HG02973 (cell line): ENCODE measurements at regions not wholly inside any gene's neighbourhood (a gene's known extent, or its start where the extent isn't known, plus 50 kb on each side); places are given as distances from the start of the nearest gene placed in this dataset.

Experiments
- ATAC-seq: cut with Tn5 transposase; IDR thresholded peaks from one replicate; pipeline ENCODE4 v1.9.1; 2021; ENCODE audit warnings: moderate library complexity; ENCODE audit not compliant: unreplicated experiment

GRCh38 chr14:71525663-71526221 is 406.5 kb upstream of the RGS6 start:
- ATAC-seq = no peak

- no peak for ATAC-seq
These were observed 405.8 kb upstream of the RGS6 start for GRCh38 chr14:71526388-71526787.

GRCh38 chr14:71527838-71528237 is 404.4 kb upstream of the RGS6 start:
- ATAC-seq = no peak

- ATAC-seq = no peak
These were observed 402.4 kb upstream of the RGS6 start for GRCh38 chr14:71529848-71530247.

GRCh38 chr14:71532344-71532743 is 399.9 kb upstream of the RGS6 start:
- no peak for ATAC-seq

GRCh38 chr14:71532790-71533189 is 399.4 kb upstream of the RGS6 start:
- no peak for ATAC-seq

GRCh38 chr14:71533390-71533789 is 398.8 kb upstream of the RGS6 start:
- no peak for ATAC-seq

GRCh38 chr14:71533800-71534199 is 398.4 kb upstream of the RGS6 start:
- ATAC-seq = no peak

GRCh38 chr14:71534506-71534905 is 397.7 kb upstream of the RGS6 start:
- no peak for ATAC-seq

- ATAC-seq = no peak
These were observed 396.1 kb upstream of the RGS6 start for GRCh38 chr14:71536015-71536740.

GRCh38 chr14:71536927-71537772 is 395.1 kb upstream of the RGS6 start:
- no peak for ATAC-seq

- no peak for ATAC-seq
These were observed 393.9 kb upstream of the RGS6 start for GRCh38 chr14:71538288-71538687.

- ATAC-seq = no peak
These were observed 393.1 kb upstream of the RGS6 start for GRCh38 chr14:71538938-71539649.

- ATAC-seq = no peak
These were observed 392.5 kb upstream of the RGS6 start for GRCh38 chr14:71539650-71540285.

- no peak for ATAC-seq
These were observed 391.0 kb upstream of the RGS6 start for GRCh38 chr14:71541271-71541670.

- ATAC-seq = no peak
These were observed 390.1 kb upstream of the RGS6 start for GRCh38 chr14:71541973-71542690.

- no peak for ATAC-seq
These were observed 382.7 kb upstream of the RGS6 start for GRCh38 chr14:71549421-71550050.

- no peak for ATAC-seq
These were observed 381.9 kb upstream of the RGS6 start for GRCh38 chr14:71550367-71550766.

GRCh38 chr14:71551291-71551950 is 380.8 kb upstream of the RGS6 start:
- no peak for ATAC-seq
